ENCODE measurements at regions not wholly inside any gene's neighbourhood (a gene's known extent, or its start where the extent isn't known, plus 50 kb on each side); places are given as distances from the start of the nearest gene placed in this dataset.

GRCh38 chr4:151459375-151459774 lies 50.4 kb downstream of the FHIP1A start:
- Histone ChIP-seq H3K9me2 (replicated peaks; ENCODE audit: insufficient read depth, low read length) (no peaks in the 10 kb centered on the region), H3K4me3 (ENCODE audit: low read length) (no peak overlapping the region), H3K36me3 (replicated peaks; ENCODE audit: insufficient read depth, low read length) (no peaks in the 10 kb centered on the region), H3K9ac (ENCODE audit: low read length) (no peak overlapping the region), H3K4me2 (ENCODE audit: low read depth, low read length) (no peak overlapping the region), H3K27me3 (replicated peaks; ENCODE audit: insufficient read depth, low read length) (no peaks in the 10 kb centered on the region), H3K4me1 (ENCODE audit: low read length) (no peaks in the 10 kb centered on the region), H4K20me1 (ENCODE audit: insufficient read depth, low read length) (no peaks in the 10 kb centered on the region), H2AFZ (ENCODE audit: low read length) (no peak overlapping the region), H3K9me3 (replicated peaks; ENCODE audit: insufficient read depth, low read length) (no peaks in the 10 kb centered on the region), H3F3A (ENCODE audit: insufficient read depth, low read length) (no peaks in the 10 kb centered on the region), H3K27ac (ENCODE audit: low read length) (no peak overlapping the region), H3K79me2 (ENCODE audit: low read length) (no peaks in the 10 kb centered on the region)
- TF ChIP-seq EZH2phosphoT487 (IDR thresholded peaks at IDR 0.05; ENCODE audit: low read length) (no peak), EZH2 (optimal IDR thresholded peaks at IDR 0.05; ENCODE audit: low read depth, low read length) (no peak), CTCF (IDR thresholded peaks at IDR 0.05; ENCODE audit: low read length) (no peak)
- no peak for DNase-seq

GRCh38 chr4:151460434-151460833 lies 51.5 kb downstream of the FHIP1A start:
- no peaks in the 10 kb centered on the region for H4K20me1 ChIP-seq (ENCODE audit: insufficient read depth, low read length)
- no peak overlapping the region for H3K27ac ChIP-seq (ENCODE audit: low read length)
- no peaks in the 10 kb centered on the region for H3K79me2 ChIP-seq (ENCODE audit: low read length)
- no peaks in the 10 kb centered on the region for H3K9me3 ChIP-seq (replicated peaks; ENCODE audit: insufficient read depth, low read length)
- TF ChIP-seq EZH2 (optimal IDR thresholded peaks at IDR 0.05; ENCODE audit: low read depth, low read length) (no peak), CTCF (IDR thresholded peaks at IDR 0.05; ENCODE audit: low read length) (no peak), EZH2phosphoT487 (IDR thresholded peaks at IDR 0.05; ENCODE audit: low read length) (no peak)
- no peak overlapping the region for H3K4me2 ChIP-seq (ENCODE audit: low read depth, low read length)
- H3F3A ChIP-seq (ENCODE audit: insufficient read depth, low read length) = no peaks in the 10 kb centered on the region
- no peak for DNase-seq
- no peaks in the 10 kb centered on the region for H3K27me3 ChIP-seq (replicated peaks; ENCODE audit: insufficient read depth, low read length)
- no peaks in the 10 kb centered on the region for H3K4me1 ChIP-seq (ENCODE audit: low read length)
- H3K4me3 ChIP-seq (ENCODE audit: low read length) = no peak overlapping the region
- H2AFZ ChIP-seq (ENCODE audit: low read length) = no peak overlapping the region
- H3K9ac ChIP-seq (ENCODE audit: low read length) = no peak overlapping the region
- H3K9me2 ChIP-seq (replicated peaks; ENCODE audit: insufficient read depth, low read length) = no peaks in the 10 kb centered on the region
- no peaks in the 10 kb centered on the region for H3K36me3 ChIP-seq (replicated peaks; ENCODE audit: insufficient read depth, low read length)

- Histone ChIP-seq H3K27ac (ENCODE audit: low read length) (no peak overlapping the region), H4K20me1 (ENCODE audit: insufficient read depth, low read length) (no peaks in the 10 kb centered on the region), H3K4me2 (ENCODE audit: low read depth, low read length) (no peak overlapping the region), H3K79me2 (ENCODE audit: low read length) (no peaks in the 10 kb centered on the region), H3K9me3 (replicated peaks; ENCODE audit: insufficient read depth, low read length) (no peaks in the 10 kb centered on the region), H3F3A (ENCODE audit: insufficient read depth, low read length) (no peaks in the 10 kb centered on the region), H3K4me3 (ENCODE audit: low read length) (no peak overlapping the region), H3K27me3 (replicated peaks; ENCODE audit: insufficient read depth, low read length) (no peaks in the 10 kb centered on the region), H2AFZ (ENCODE audit: low read length) (no peak overlapping the region), H3K9ac (ENCODE audit: low read length) (no peak overlapping the region), H3K4me1 (ENCODE audit: low read length) (no peaks in the 10 kb centered on the region), H3K9me2 (replicated peaks; ENCODE audit: insufficient read depth, low read length) (no peaks in the 10 kb centered on the region), H3K36me3 (replicated peaks; ENCODE audit: insufficient read depth, low read length) (no peaks in the 10 kb centered on the region)
- no peak for TF ChIP-seq EZH2phosphoT487 (IDR thresholded peaks at IDR 0.05; ENCODE audit: low read length)
- no peak for TF ChIP-seq EZH2 (optimal IDR thresholded peaks at IDR 0.05; ENCODE audit: low read depth, low read length)
- no peak for TF ChIP-seq CTCF (IDR thresholded peaks at IDR 0.05; ENCODE audit: low read length)
- DNase-seq = no peak
These were observed 53.6 kb downstream of the FHIP1A start for GRCh38 chr4:151462554-151462953.

Data from MM.1S (cell line).